OCI-LY3 (cell line): ENCODE measurements at regions not wholly inside any gene's neighbourhood (a gene's known extent, or its start where the extent isn't known, plus 50 kb on each side); places are given as distances from the start of the nearest gene placed in this dataset.

Experiments
- H2AFZ ChIP-seq: fragments of 200-600, 300-600 bp; shearing (Covaris generic); 2 replicates; pipeline ENCODE4 v1.6.0; 2014; ENCODE audit warnings: antibody characterized with exemption, low read depth, low read length
- H3K27ac ChIP-seq: fragments of 200-600, 300-600 bp; sonication (generic); 2 replicates; pipeline ENCODE4 v1.5.1; 2014; ENCODE audit warnings: mild to moderate bottlenecking, low read length, moderate library complexity, mixed read lengths
- H3K27me3 ChIP-seq: fragments of 200-600, 300-600 bp; sonication (generic); 2 replicates; pipeline ENCODE4 v1.6.1; 2014; ENCODE audit warnings: low read depth, low read length, mixed read lengths
- H3K36me3 ChIP-seq: fragments of 200-600, 300-600 bp; sonication (generic); replicated peaks from 2 replicates; pipeline ENCODE3; 2014; ENCODE audit warnings: low read depth, low read length, mixed read lengths
- H3K4me1 ChIP-seq: fragments of 300-600, 200-600 bp; sonication (generic); 2 replicates; pipeline ENCODE4 v1.6.1; 2014; ENCODE audit warnings: low read length, mixed read lengths
- H3K4me2 ChIP-seq: fragments of 200-600, 300-600 bp; sonication (generic); 2 replicates; pipeline ENCODE4 v1.6.1; 2014; ENCODE audit warnings: low read length, mixed read lengths
- H3K4me3 ChIP-seq: fragments of 300-600, 200-600 bp; sonication (generic); 2 replicates; pipeline ENCODE4 v1.5.1; 2014; ENCODE audit warnings: antibody characterized with exemption, mild to moderate bottlenecking, low read length, moderate library complexity
- H3K79me2 ChIP-seq: fragments of 300-600, 200-600 bp; shearing (Covaris generic); 2 replicates; pipeline ENCODE4 v1.6.1; 2014; ENCODE audit warnings: mild to moderate bottlenecking, low read length, mixed read lengths
- H3K9ac ChIP-seq: fragments of 300-600, 200-600 bp; shearing (Covaris generic); 2 replicates; pipeline ENCODE4 v1.6.0; 2014; ENCODE audit warnings: mild to moderate bottlenecking, low read length, moderate library complexity
- H3K9me3 ChIP-seq: fragments of 200-600, 300-600 bp; shearing (Covaris generic); 2 replicates; pipeline ENCODE4 v1.6.1; 2014; ENCODE audit warnings: low read length, mixed read lengths; ENCODE audit not compliant: insufficient read depth
- H4K20me1 ChIP-seq: fragments of 200-600, 300-600 bp; sonication (generic); 2 replicates; pipeline ENCODE4 v1.6.1; 2016; ENCODE audit warnings: low read length, mixed read lengths; ENCODE audit not compliant: insufficient read depth
- EZH2phosphoT487 ChIP-seq: fragments of 200-600 bp; shearing (Covaris generic); IDR thresholded peaks from 2 replicates; pipeline ENCODE4 v1.6.1; 2018; ENCODE audit warnings: antibody characterized with exemption, mixed run types, low read depth
- TF ChIP-seq, protein P1 (sequence below): fragments of 200-600, 300-600 bp; sonication (generic); IDR thresholded peaks from 2 replicates; pipeline ENCODE4 v1.5.1; 2014; ENCODE audit warnings: antibody characterized with exemption, low read length, low read depth

DNA sequence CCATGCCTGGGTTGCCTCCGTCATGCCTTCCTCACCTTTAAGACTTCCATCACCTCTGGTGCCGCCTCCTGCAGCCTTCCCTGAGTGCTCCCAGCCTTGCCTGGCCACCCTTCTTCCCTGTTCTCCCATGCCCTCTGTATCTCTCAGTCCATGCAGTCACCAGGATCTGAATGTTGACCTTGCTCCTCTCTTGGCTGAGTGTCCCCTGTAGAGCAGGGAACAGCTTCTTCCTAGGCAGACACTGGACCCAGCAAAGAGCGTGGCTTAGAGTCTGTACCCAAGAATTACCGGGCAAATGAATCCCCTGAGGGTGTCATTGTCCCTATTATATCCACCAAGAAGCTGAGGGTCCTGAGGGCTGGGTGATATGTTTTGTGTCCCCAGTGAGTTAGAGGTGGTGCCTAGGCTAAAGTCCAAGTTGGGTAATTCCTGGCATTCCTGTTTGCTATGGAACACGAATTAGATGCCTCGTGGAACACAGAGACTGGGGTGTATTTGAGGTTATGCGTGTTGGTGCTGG is 505.6 kb downstream of the RPS24 start:
- H3K9me3 ChIP-seq: no peaks in the 10 kb centered on the region
- no peak overlapping the region for H3K4me2 ChIP-seq
- no peak overlapping the region for H3K4me3 ChIP-seq
- H2AFZ ChIP-seq: no peak overlapping the region
- H3K27ac ChIP-seq: no peak overlapping the region
- H4K20me1 ChIP-seq: no peaks in the 10 kb centered on the region
- H3K9ac ChIP-seq: no peak overlapping the region
- TF ChIP-seq, protein P1, sequence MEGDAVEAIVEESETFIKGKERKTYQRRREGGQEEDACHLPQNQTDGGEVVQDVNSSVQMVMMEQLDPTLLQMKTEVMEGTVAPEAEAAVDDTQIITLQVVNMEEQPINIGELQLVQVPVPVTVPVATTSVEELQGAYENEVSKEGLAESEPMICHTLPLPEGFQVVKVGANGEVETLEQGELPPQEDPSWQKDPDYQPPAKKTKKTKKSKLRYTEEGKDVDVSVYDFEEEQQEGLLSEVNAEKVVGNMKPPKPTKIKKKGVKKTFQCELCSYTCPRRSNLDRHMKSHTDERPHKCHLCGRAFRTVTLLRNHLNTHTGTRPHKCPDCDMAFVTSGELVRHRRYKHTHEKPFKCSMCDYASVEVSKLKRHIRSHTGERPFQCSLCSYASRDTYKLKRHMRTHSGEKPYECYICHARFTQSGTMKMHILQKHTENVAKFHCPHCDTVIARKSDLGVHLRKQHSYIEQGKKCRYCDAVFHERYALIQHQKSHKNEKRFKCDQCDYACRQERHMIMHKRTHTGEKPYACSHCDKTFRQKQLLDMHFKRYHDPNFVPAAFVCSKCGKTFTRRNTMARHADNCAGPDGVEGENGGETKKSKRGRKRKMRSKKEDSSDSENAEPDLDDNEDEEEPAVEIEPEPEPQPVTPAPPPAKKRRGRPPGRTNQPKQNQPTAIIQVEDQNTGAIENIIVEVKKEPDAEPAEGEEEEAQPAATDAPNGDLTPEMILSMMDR: no peak
- TF ChIP-seq EZH2phosphoT487: no peak
- H3K36me3 ChIP-seq: no peaks in the 10 kb centered on the region
- H3K79me2 ChIP-seq: no peaks in the 10 kb centered on the region
- no peaks in the 10 kb centered on the region for H3K4me1 ChIP-seq
- H3K27me3 ChIP-seq: peaks cover 3% of the 10 kb centered on the region; the same call in 1 of the 2 replicates

DNA sequence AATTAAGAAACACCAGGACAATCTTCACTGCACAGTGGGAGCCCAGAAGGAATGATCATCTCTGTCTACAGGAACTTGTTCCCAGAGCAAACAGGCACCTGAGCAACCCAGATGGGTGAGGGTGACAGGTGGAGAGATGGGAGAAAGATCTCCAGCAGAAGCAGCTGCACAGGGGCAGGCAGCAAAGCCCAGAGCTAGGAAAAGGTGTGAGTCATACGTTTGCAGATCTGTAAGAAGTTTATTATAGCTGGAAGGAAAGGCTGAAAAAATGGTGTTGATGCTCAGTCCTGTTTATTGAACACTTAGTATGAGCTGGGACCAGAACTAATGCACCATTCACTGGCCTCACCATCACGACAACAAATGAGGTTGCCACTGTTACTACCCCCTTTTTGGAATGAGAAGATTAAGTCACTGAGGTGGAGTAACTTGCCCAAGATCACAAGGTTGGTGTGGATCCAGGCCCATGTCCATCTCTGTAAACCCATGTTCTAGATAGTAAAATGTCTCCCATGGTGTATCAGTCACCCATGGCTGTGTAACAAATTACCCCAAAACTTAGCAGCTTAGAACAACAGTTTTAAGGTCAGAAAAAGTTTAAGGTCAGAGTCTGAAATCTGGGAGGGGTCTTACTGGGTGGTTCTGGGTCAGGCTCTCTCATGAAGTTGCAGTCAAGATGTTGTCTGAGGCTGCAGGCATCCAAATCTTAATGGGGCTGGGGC is 506.9 kb downstream of the RPS24 start:
- H2AFZ ChIP-seq: no peak overlapping the region
- TF ChIP-seq, protein P1: no peak
- TF ChIP-seq EZH2phosphoT487: no peak
- no peaks in the 10 kb centered on the region for H3K79me2 ChIP-seq
- H3K27ac ChIP-seq: no peak overlapping the region
- H3K9ac ChIP-seq: no peak overlapping the region
- H3K4me1 ChIP-seq: no peaks in the 10 kb centered on the region
- H3K4me3 ChIP-seq: no peak overlapping the region
- no peaks in the 10 kb centered on the region for H4K20me1 ChIP-seq
- no peak overlapping the region for H3K4me2 ChIP-seq
- no peaks in the 10 kb centered on the region for H3K9me3 ChIP-seq
- no peaks in the 10 kb centered on the region for H3K36me3 ChIP-seq
- H3K27me3 ChIP-seq: peaks cover 3% of the 10 kb centered on the region; the same call in 1 of the 2 replicates

DNA sequence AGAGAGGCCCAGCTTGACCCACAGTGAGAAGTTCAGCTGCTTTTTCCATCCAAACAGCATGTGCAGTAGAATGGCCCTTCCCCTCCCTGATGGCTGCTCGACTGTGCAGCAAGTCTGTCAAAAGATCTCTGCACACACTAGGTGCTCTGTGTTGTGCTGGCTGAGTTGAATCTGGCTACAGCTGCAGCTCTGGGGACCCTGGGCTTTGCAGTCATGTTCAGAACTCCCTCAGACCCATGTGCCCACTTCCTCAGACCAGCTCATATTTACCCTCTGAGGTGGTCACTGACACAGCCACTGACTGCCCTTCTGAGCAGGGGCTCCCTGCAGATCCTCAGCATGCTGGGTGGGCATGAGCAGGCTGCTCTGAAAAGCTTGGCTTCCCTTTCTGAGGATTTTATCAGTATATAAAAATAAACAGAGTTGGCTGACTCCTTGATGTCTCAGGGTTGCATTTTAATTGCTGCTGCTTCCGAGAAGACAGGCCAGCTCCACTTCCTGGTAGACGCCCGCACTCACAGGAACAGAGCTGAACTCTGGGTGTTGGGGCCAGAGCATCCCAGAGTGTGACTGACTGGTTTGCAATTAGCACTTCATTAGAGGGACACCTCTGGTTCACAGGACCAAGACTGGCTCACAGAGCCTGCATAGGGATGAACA is 507.9 kb downstream of the RPS24 start:
- TF ChIP-seq EZH2phosphoT487: no peak
- TF ChIP-seq, protein P1: no peak
- Histone ChIP-seq H3K9ac (no peak overlapping the region), H3K36me3 (no peaks in the 10 kb centered on the region), H3K27ac (no peak overlapping the region), H2AFZ (no peak overlapping the region), H3K4me2 (no peak overlapping the region), H3K27me3 (peaks cover 6% of the 10 kb centered on the region; the same call in 1 of the 2 replicates), H4K20me1 (no peaks in the 10 kb centered on the region), H3K4me1 (no peaks in the 10 kb centered on the region), H3K4me3 (no peak overlapping the region), H3K9me3 (no peaks in the 10 kb centered on the region), H3K79me2 (no peaks in the 10 kb centered on the region)

DNA sequence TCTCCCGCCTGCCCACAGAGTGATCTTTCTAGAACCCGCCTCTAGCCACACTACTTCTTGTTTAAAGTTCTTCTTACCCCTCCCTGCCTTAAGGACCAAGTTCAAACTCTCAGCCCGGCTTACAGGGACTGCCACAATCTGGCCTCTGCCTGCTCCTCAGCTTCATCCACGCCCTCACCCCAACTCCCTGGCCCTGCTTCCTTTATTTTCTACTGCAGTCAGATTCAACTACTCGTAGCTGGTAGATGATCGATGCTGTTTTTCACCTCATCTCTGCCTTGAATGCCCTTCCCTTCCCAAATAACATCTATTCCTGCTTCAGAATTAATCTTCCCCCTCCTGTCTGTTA is 508.5 kb downstream of the RPS24 start:
- Histone ChIP-seq H3K27me3 (peaks cover 6% of the 10 kb centered on the region; the same call in 1 of the 2 replicates), H3K4me1 (no peaks in the 10 kb centered on the region), H3K27ac (no peak overlapping the region), H3K9me3 (no peaks in the 10 kb centered on the region), H3K36me3 (no peaks in the 10 kb centered on the region), H3K4me3 (no peak overlapping the region), H3K9ac (no peak overlapping the region), H4K20me1 (no peaks in the 10 kb centered on the region), H3K79me2 (no peaks in the 10 kb centered on the region), H3K4me2 (no peak overlapping the region), H2AFZ (no peak overlapping the region)
- TF ChIP-seq, protein P1: no peak
- TF ChIP-seq EZH2phosphoT487: no peak
